SK-N-SH (cell line): ENCODE measurements at regions not wholly inside any gene's neighbourhood (a gene's known extent, or its start where the extent isn't known, plus 50 kb on each side); places are given as distances from the start of the nearest gene placed in this dataset.

Experiments
- CTCF ChIA-PET: fragments of 300-600, 350-600 bp; formaldehyde crosslinking; extraction: SDS; loops from one replicate; lab custom pipeline; 2021; lab: Yijun Ruan, JAX
- POLR2A ChIA-PET: fragments of 350-600 bp; sonication (Branson Sonifier 250); formaldehyde crosslinking; extraction: SDS; loops from one replicate; lab custom pipeline; 2020; ENCODE audit warnings: antibody characterized with exemption, inconsistent platforms; lab: Yijun Ruan, JAX
- DNase-seq: peaks from one replicate; pipeline ENCODE4 v3.0.0; 2012
- H2AFZ ChIP-seq: fragments of 200-600 bp; sonication (generic); 2 replicates; pipeline ENCODE4 v1.8.1; 2016; ENCODE audit warnings: antibody characterized with exemption, mild to moderate bottlenecking, low read depth
- H3F3A ChIP-seq: fragments of 200-600 bp; sonication (generic); replicated peaks from 2 replicates; pipeline ENCODE3; 2016; ENCODE audit warnings: antibody characterized with exemption, mild to moderate bottlenecking; ENCODE audit not compliant: insufficient read depth
- H3K27ac ChIP-seq, 2 experiments: fragments of 200-500 bp in 1 of 2; fragments of 200-600 bp in 1 of 2; sonication (Bioruptor generic) in 1 of 2; sonication (generic), shearing (Covaris generic) in 1 of 2; 2 replicates each; pipeline versions ENCODE4 v1.5.1 to v1.6.1; 2014 to 2016; ENCODE audit warnings: low read depth in 2 of 2, inconsistent platforms in 1 of 2, low read length in 1 of 2, mild to moderate bottlenecking in 1 of 2, mixed read lengths in 1 of 2
- H3K27me3 ChIP-seq: fragments of 200-600 bp; sonication (generic), shearing (Covaris generic); 2 replicates; pipeline ENCODE4 v1.6.1; 2016; ENCODE audit warnings: mixed run types; ENCODE audit not compliant: insufficient read depth
- H3K36me3 ChIP-seq, 2 experiments: fragments of 200-500 bp in 1 of 2; fragments of 200-600 bp in 1 of 2; sonication (Bioruptor generic) in 1 of 2; sonication (generic) in 1 of 2; replicated peaks in 1 of 2; 2 replicates each; pipeline versions ENCODE3 to v1.5.1; 2014 to 2016; ENCODE audit warnings: low read length in 1 of 2, mild to moderate bottlenecking in 1 of 2; ENCODE audit not compliant: insufficient read depth in 2 of 2, control insufficient read depth in 1 of 2
- H3K4me1 ChIP-seq, 2 experiments: fragments of 200-500 bp in 1 of 2; fragments of 200-600 bp in 1 of 2; sonication (Bioruptor generic) in 1 of 2; sonication (generic), shearing (Covaris generic) in 1 of 2; 2 replicates each; pipeline versions ENCODE4 v1.5.1 to v1.6.1; 2014 to 2016; ENCODE audit warnings: low read depth in 1 of 2, low read length in 1 of 2, mixed run types in 1 of 2; ENCODE audit not compliant: insufficient read depth in 2 of 2, control insufficient read depth in 1 of 2
- H3K4me2 ChIP-seq: fragments of 200-600 bp; sonication (generic), shearing (Covaris generic); 2 replicates; pipeline ENCODE4 v1.6.1; 2017; ENCODE audit warnings: mixed run types
- H3K4me3 ChIP-seq, 2 experiments: fragments of 200-500 bp in 1 of 2; fragments of 200-600 bp in 1 of 2; sonication (Bioruptor generic) in 1 of 2; sonication (generic), shearing (Covaris generic) in 1 of 2; 2 replicates each; pipeline versions ENCODE4 v1.5.1 to v1.8.1; 2014 to 2016; ENCODE audit warnings: low read depth in 2 of 2, inconsistent platforms in 1 of 2, low read length in 1 of 2, mild to moderate bottlenecking in 1 of 2, mixed read lengths in 1 of 2, moderate library complexity in 1 of 2
- H3K79me2 ChIP-seq: fragments of 200-600 bp; sonication (generic); 2 replicates; pipeline ENCODE4 v1.8.1; 2017; ENCODE audit warnings: mild to moderate bottlenecking; ENCODE audit not compliant: insufficient read depth
- H3K9ac ChIP-seq: fragments of 200-600 bp; sonication (generic); 2 replicates; pipeline ENCODE4 v1.6.1; 2017; ENCODE audit warnings: mixed run types
- H3K9me2 ChIP-seq: fragments of 200-600 bp; sonication (generic); 2 replicates; pipeline ENCODE4 v1.6.1; 2017; ENCODE audit warnings: mixed run types
- H3K9me3 ChIP-seq: fragments of 200-600 bp; sonication (generic); 2 replicates; pipeline ENCODE4 v1.6.1; 2017; ENCODE audit warnings: mixed run types, mild to moderate bottlenecking, moderate library complexity
- H4K20me1 ChIP-seq: fragments of 200-600 bp; sonication (generic); 2 replicates; pipeline ENCODE4 v1.6.1; 2017; ENCODE audit warnings: mild to moderate bottlenecking, mixed run types; ENCODE audit not compliant: insufficient read depth
- CHD2 ChIP-seq: fragments of 150-350 bp; IDR thresholded peaks from 2 replicates; pipeline ENCODE4 v1.6.1; 2018; ENCODE audit warnings: low read length; ENCODE audit not compliant: partially characterized antibody
- EP300 ChIP-seq, 2 experiments: IDR thresholded peaks; 2 replicates each; pipeline versions ENCODE4 v1.4.0 to v1.6.1; 2012; ENCODE audit warnings: borderline replicate concordance in 1 of 2, low read depth in 1 of 2, low read length in 1 of 2
- FOSL2 ChIP-seq: IDR thresholded peaks from 2 replicates; pipeline ENCODE4 v1.4.0; 2012; ENCODE audit warnings: low read depth, mild to moderate bottlenecking, moderate library complexity, borderline replicate concordance
- FOXM1 ChIP-seq: IDR thresholded peaks from 2 replicates; pipeline ENCODE4 v1.4.0; 2012; ENCODE audit warnings: low read depth, mild to moderate bottlenecking
- GATA2 ChIP-seq: sonication (generic); formaldehyde crosslinking; IDR thresholded peaks from 2 replicates; pipeline ENCODE4 v1.5.0; 2020; ENCODE audit warnings: mild to moderate bottlenecking, missing genetic modification reagents
- MXI1 ChIP-seq: IDR thresholded peaks from 2 replicates; pipeline ENCODE4 v1.6.1; 2012; ENCODE audit warnings: mild to moderate bottlenecking, low read depth, low read length, improper control_type of control experiment
- NFIC ChIP-seq: IDR thresholded peaks from 2 replicates; pipeline ENCODE4 v1.4.0; 2012; ENCODE audit warnings: borderline replicate concordance
- RAD21 ChIP-seq: IDR thresholded peaks from 2 replicates; pipeline ENCODE4 v1.6.1; 2012; ENCODE audit warnings: mild to moderate bottlenecking, low read length
- RFX5 ChIP-seq: IDR thresholded peaks from 2 replicates; pipeline ENCODE4 v1.6.1; 2012; ENCODE audit warnings: mild to moderate bottlenecking, improper control_type of control experiment, low read length
- SMC3 ChIP-seq: IDR thresholded peaks from 2 replicates; pipeline ENCODE4 v1.6.1; 2012; ENCODE audit warnings: low read depth, low read length, improper control_type of control experiment
- TCF12 ChIP-seq: IDR thresholded peaks from 2 replicates; pipeline ENCODE4 v1.4.0; 2012
- TEAD4 ChIP-seq: IDR thresholded peaks from 2 replicates; pipeline ENCODE4 v1.4.0; 2012; ENCODE audit warnings: mild to moderate bottlenecking, borderline replicate concordance; ENCODE audit not compliant: insufficient read depth
- YY1 ChIP-seq: IDR thresholded peaks from 2 replicates; pipeline ENCODE4 v1.4.0; 2012; ENCODE audit warnings: low read depth, mild to moderate bottlenecking
- WGBS: methylation state at CpG from one replicate; pipeline ENCODE4 v1.1.6; 2017; ENCODE audit warnings: low lambda C conversion rate; 5-methylcytosine and 5-hydroxymethylcytosine counted together
- TF ChIP-seq, protein P1 (sequence below): IDR thresholded peaks from 2 replicates; pipeline ENCODE4 v1.4.0; 2012; ENCODE audit warnings: low read depth, borderline replicate concordance
- TF ChIP-seq, protein P2 (sequence below): IDR thresholded peaks from 2 replicates; pipeline ENCODE4 v1.4.0; 2012; ENCODE audit warnings: low read depth, borderline replicate concordance
- TF ChIP-seq, protein P3 (sequence below): IDR thresholded peaks from 2 replicates; pipeline ENCODE4 v1.6.1; 2012; ENCODE audit warnings: mild to moderate bottlenecking, low read depth, low read length, moderate library complexity
- TF ChIP-seq, protein P4 (sequence below): IDR thresholded peaks from 2 replicates; pipeline ENCODE4 v1.4.0; 2012; ENCODE audit warnings: low read depth
- TF ChIP-seq, protein P5 (sequence below): fragments of 150-350 bp; IDR thresholded peaks from 2 replicates; pipeline ENCODE4 v1.6.1; 2016; ENCODE audit warnings: mild to moderate bottlenecking, low read depth, low read length

DNA sequence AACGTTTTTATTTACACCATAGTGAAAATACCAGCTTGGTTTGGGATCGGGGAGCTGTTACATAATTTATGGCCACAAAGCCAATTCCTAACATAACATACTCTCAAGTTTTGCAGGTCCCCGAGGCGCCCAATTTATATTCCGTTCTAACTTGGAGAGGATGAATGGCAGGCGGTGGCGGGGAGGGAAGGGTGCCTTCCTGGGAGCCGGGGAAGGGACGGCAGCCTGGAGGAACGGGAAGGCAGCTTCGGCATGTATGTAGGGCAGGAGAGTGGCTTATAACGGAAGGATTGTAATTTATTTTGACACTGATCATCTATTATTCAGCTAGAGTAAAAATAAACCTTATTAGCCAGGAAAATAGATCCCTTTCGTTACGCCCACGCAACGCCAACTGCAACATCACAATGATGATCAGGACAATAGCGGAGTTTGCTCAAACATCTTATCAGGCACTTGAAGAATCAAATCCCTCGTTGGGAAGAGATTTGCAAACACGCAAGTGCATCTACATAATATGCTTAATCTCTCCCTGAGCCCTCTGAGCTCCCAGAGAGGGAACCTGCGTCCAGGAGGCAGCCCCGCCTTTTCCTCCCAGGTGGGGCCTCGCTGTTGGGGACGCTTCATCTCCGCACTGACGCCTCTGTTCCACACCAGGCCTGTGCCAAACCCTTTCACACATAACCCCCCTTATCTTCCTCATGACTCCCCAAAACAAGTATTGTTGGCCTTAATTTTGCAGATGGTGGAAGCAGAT, 93.7 kb upstream of the C1orf174 start:
- H3K9ac ChIP-seq = no peak overlapping the region
- DNase-seq = no peak
- no peaks in the 10 kb centered on the region for H3K36me3 ChIP-seq
- H3K9me2 ChIP-seq = no peaks in the 10 kb centered on the region
- no peaks in the 10 kb centered on the region for H4K20me1 ChIP-seq
- no peaks in the 10 kb centered on the region for H3K9me3 ChIP-seq
- ChIA-PET POLR2A (no interaction called here), CTCF (no interaction called here)
- WGBS = 38% methylated on average over 25 of the region's 25 CpGs
- H3K79me2 ChIP-seq = no peaks in the 10 kb centered on the region
- TF ChIP-seq TEAD4 (no peak), MXI1 (no peak), CHD2 (no peak), RFX5 (no peak), EP300 (IDR thresholded peaks at IDR 0.05; ENCODE audit: borderline replicate concordance in 1 of 2, low read depth in 1 of 2, low read length in 1 of 2) (no peak), FOXM1 (no peak)
- TF ChIP-seq, protein P1, sequence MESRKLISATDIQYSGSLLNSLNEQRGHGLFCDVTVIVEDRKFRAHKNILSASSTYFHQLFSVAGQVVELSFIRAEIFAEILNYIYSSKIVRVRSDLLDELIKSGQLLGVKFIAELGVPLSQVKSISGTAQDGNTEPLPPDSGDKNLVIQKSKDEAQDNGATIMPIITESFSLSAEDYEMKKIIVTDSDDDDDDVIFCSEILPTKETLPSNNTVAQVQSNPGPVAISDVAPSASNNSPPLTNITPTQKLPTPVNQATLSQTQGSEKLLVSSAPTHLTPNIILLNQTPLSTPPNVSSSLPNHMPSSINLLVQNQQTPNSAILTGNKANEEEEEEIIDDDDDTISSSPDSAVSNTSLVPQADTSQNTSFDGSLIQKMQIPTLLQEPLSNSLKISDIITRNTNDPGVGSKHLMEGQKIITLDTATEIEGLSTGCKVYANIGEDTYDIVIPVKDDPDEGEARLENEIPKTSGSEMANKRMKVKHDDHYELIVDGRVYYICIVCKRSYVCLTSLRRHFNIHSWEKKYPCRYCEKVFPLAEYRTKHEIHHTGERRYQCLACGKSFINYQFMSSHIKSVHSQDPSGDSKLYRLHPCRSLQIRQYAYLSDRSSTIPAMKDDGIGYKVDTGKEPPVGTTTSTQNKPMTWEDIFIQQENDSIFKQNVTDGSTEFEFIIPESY = no peak
- TF ChIP-seq, protein P2, sequence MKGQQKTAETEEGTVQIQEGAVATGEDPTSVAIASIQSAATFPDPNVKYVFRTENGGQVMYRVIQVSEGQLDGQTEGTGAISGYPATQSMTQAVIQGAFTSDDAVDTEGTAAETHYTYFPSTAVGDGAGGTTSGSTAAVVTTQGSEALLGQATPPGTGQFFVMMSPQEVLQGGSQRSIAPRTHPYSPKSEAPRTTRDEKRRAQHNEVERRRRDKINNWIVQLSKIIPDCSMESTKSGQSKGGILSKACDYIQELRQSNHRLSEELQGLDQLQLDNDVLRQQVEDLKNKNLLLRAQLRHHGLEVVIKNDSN = no peak
- no peak overlapping the region for H3K27ac ChIP-seq
- H3K27me3 ChIP-seq = no peaks in the 10 kb centered on the region
- no peak overlapping the region for H3K4me3 ChIP-seq
- no peak overlapping the region for H2AFZ ChIP-seq
- no peaks in the 10 kb centered on the region for H3F3A ChIP-seq
- H3K4me1 ChIP-seq = no peaks in the 10 kb centered on the region
- H3K4me2 ChIP-seq = no peak overlapping the region

DNA sequence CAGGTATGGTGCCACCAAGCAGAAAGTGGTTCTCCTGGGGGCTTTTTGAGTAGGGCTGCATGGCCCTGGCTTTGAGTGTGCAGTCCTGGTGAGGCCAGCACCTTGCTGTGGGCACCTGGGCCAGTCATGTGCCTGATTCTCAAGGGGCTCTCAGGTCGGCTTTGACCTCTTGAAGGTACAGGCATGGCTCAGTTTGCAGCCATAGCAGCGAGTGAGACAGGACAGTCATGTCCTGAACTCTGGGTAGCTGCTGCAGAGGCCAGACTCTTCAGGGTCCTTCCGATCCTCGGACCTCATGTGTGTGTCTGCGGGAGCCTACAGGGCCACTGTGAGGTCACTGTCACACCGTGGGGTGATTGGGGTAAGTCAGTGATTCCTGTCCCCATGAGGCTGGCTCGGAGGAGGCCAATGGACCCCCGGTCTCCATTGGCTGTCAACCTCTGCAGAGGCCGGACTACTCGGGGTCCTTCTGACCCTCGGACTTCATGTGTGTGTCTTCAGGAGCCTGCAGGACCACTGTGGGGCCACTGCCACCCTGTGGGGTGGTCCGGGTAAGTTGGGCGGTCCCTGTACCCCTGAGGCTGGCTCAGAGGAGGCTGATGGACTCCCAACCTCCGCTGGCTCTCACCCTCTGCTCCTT, 95.2 kb upstream of the C1orf174 start:
- no peaks in the 10 kb centered on the region for H3K4me1 ChIP-seq
- DNase-seq = no peak
- no peaks in the 10 kb centered on the region for H3K79me2 ChIP-seq
- H2AFZ ChIP-seq = no peak overlapping the region
- ChIA-PET CTCF (interaction anchor here (0.5 kb wide), 1 partner anchor 10 kb away, joined by 3 read pairs; no protein-coding TSS in a partner anchor), POLR2A (no interaction called here)
- H3K9me2 ChIP-seq = no peaks in the 10 kb centered on the region
- H3K27ac ChIP-seq = no peak overlapping the region
- H3K9me3 ChIP-seq = no peaks in the 10 kb centered on the region
- no peak overlapping the region for H3K4me2 ChIP-seq
- no peak overlapping the region for H3K4me3 ChIP-seq
- TF ChIP-seq, protein P3, sequence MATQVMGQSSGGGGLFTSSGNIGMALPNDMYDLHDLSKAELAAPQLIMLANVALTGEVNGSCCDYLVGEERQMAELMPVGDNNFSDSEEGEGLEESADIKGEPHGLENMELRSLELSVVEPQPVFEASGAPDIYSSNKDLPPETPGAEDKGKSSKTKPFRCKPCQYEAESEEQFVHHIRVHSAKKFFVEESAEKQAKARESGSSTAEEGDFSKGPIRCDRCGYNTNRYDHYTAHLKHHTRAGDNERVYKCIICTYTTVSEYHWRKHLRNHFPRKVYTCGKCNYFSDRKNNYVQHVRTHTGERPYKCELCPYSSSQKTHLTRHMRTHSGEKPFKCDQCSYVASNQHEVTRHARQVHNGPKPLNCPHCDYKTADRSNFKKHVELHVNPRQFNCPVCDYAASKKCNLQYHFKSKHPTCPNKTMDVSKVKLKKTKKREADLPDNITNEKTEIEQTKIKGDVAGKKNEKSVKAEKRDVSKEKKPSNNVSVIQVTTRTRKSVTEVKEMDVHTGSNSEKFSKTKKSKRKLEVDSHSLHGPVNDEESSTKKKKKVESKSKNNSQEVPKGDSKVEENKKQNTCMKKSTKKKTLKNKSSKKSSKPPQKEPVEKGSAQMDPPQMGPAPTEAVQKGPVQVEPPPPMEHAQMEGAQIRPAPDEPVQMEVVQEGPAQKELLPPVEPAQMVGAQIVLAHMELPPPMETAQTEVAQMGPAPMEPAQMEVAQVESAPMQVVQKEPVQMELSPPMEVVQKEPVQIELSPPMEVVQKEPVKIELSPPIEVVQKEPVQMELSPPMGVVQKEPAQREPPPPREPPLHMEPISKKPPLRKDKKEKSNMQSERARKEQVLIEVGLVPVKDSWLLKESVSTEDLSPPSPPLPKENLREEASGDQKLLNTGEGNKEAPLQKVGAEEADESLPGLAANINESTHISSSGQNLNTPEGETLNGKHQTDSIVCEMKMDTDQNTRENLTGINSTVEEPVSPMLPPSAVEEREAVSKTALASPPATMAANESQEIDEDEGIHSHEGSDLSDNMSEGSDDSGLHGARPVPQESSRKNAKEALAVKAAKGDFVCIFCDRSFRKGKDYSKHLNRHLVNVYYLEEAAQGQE = no peak
- TF ChIP-seq NFIC (no peak), FOSL2 (no peak), RAD21 (no peak), TCF12 (no peak), SMC3 (no peak), YY1 (no peak), GATA2 (CRISPR knock-in tag) (no peak), TEAD4 (no peak)
- TF ChIP-seq, protein P4, sequence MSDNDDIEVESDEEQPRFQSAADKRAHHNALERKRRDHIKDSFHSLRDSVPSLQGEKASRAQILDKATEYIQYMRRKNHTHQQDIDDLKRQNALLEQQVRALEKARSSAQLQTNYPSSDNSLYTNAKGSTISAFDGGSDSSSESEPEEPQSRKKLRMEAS = no peak
- TF ChIP-seq, protein P5, sequence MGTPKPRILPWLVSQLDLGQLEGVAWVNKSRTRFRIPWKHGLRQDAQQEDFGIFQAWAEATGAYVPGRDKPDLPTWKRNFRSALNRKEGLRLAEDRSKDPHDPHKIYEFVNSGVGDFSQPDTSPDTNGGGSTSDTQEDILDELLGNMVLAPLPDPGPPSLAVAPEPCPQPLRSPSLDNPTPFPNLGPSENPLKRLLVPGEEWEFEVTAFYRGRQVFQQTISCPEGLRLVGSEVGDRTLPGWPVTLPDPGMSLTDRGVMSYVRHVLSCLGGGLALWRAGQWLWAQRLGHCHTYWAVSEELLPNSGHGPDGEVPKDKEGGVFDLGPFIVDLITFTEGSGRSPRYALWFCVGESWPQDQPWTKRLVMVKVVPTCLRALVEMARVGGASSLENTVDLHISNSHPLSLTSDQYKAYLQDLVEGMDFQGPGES = no peak
- 8% methylated on average over 5 of the region's 14 CpGs for WGBS
- no peaks in the 10 kb centered on the region for H3K27me3 ChIP-seq
- H3K36me3 ChIP-seq = no peaks in the 10 kb centered on the region
- no peaks in the 10 kb centered on the region for H4K20me1 ChIP-seq
- H3F3A ChIP-seq = no peaks in the 10 kb centered on the region
- no peak overlapping the region for H3K9ac ChIP-seq
